H1 (cell line): ENCODE measurements at regions not wholly inside any gene's neighbourhood (a gene's known extent, or its start where the extent isn't known, plus 50 kb on each side); places are given as distances from the start of the nearest gene placed in this dataset.

Experiments
- CTCF ChIA-PET: fragments of 300-600 bp; sonication (Branson Sonifier 250); formaldehyde crosslinking; loops from one replicate; lab custom pipeline; 2021; ENCODE audit not compliant: partially characterized antibody; lab: Charles Lee
- POLR2A ChIA-PET: fragments of 300-600 bp; sonication (Branson Sonifier 250); formaldehyde crosslinking; loops from one replicate; lab custom pipeline; 2021; ENCODE audit warnings: inconsistent platforms; ENCODE audit not compliant: partially characterized antibody; lab: Charles Lee
- DNase-seq, 2 experiments: peaks; one replicate each; pipeline versions ENCODE4 v3.0.0 to v3.0.0-alpha.2; 2010 to 2022; ENCODE audit warnings: low spot score in 2 of 2, low read depth in 1 of 2, mixed read lengths in 1 of 2
- FAIRE-seq: peaks from 2 replicates; lab custom pipeline; 2011; peaks lifted over from hg19 to GRCh38; lab: Jason Lieb, UNC
- H2AFZ ChIP-seq: 2 replicates; pipeline ENCODE4 v1.8.1; 2012; ENCODE audit warnings: low read length, inconsistent platforms
- H2AK5ac ChIP-seq: 2 replicates; pipeline ENCODE4 v1.6.1; 2013; ENCODE audit warnings: low read depth, low read length
- H2BK120ac ChIP-seq: replicated peaks from 2 replicates; pipeline ENCODE3; 2013; ENCODE audit warnings: low read depth, low read length, inconsistent platforms
- H2BK12ac ChIP-seq: 2 replicates; pipeline ENCODE4 v1.6.1; 2013; ENCODE audit warnings: low read depth, low read length
- H2BK15ac ChIP-seq: 2 replicates; pipeline ENCODE4 v1.6.1; 2013; ENCODE audit warnings: low read length
- H2BK20ac ChIP-seq: 2 replicates; pipeline ENCODE4 v1.6.1; 2013; ENCODE audit warnings: low read length
- H2BK5ac ChIP-seq: 2 replicates; pipeline ENCODE4 v1.6.1; 2013; ENCODE audit warnings: low read depth, low read length
- H3K14ac ChIP-seq: 2 replicates; pipeline ENCODE4 v1.6.1; 2013; ENCODE audit warnings: inconsistent platforms; ENCODE audit not compliant: insufficient read length
- H3K18ac ChIP-seq: 2 replicates; pipeline ENCODE4 v1.6.1; 2013; ENCODE audit warnings: low read length; ENCODE audit errors: extremely low read depth
- H3K23ac ChIP-seq: 2 replicates; pipeline ENCODE4 v1.6.1; 2013; ENCODE audit warnings: inconsistent platforms; ENCODE audit not compliant: insufficient read length
- H3K23me2 ChIP-seq: 2 replicates; pipeline ENCODE4 v1.6.1; 2013; ENCODE audit warnings: low read depth, low read length
- H3K27ac ChIP-seq: 2 replicates; pipeline ENCODE4 v1.6.1; 2011; ENCODE audit warnings: low read depth, low read length, inconsistent platforms
- H3K27me3 ChIP-seq, 4 experiments: replicated peaks in 1 of 4; 1 replicate in 1 of 4; 2 replicates in 3 of 4; pipeline versions ENCODE4 v1.6.1 to v1.8.1; 2011 to 2013; ENCODE audit warnings: low read length in 3 of 4, mild to moderate bottlenecking in 3 of 4, inconsistent platforms in 2 of 4, mixed read lengths in 2 of 4, moderate library complexity in 1 of 4; ENCODE audit not compliant: control insufficient read depth in 3 of 4, insufficient read depth in 3 of 4; ENCODE audit errors: extremely low read depth in 1 of 4
- H3K36me3 ChIP-seq, 4 experiments: 2 replicates each; pipeline versions ENCODE4 v1.6.1 to v1.8.1; 2011 to 2013; ENCODE audit warnings: mild to moderate bottlenecking in 4 of 4, low read length in 3 of 4, moderate library complexity in 2 of 4, control low read depth in 1 of 4, inconsistent platforms in 1 of 4; ENCODE audit not compliant: insufficient read depth in 4 of 4, control insufficient read depth in 2 of 4
- H3K4ac ChIP-seq: replicated peaks from 2 replicates; pipeline ENCODE3; 2013; ENCODE audit warnings: low read length, low read depth, mixed read lengths, inconsistent platforms; ENCODE audit not compliant: insufficient read length
- H3K4me1 ChIP-seq, 4 experiments: replicated peaks in 1 of 4; 1 replicate in 1 of 4; 2 replicates in 3 of 4; pipeline versions ENCODE4 v1.6.1 to v1.8.1; 2011 to 2013; ENCODE audit warnings: low read length in 3 of 4, inconsistent platforms in 2 of 4, mixed read lengths in 1 of 4; ENCODE audit not compliant: insufficient read depth in 4 of 4, control insufficient read depth in 3 of 4
- H3K4me2 ChIP-seq, 2 experiments: 2 replicates each; pipeline versions ENCODE4 v1.6.1 to v1.8.1; 2011 to 2013; ENCODE audit warnings: low read depth in 2 of 2, low read length in 2 of 2, control low read depth in 1 of 2, inconsistent platforms in 1 of 2, mild to moderate bottlenecking in 1 of 2; ENCODE audit not compliant: insufficient read depth in 1 of 2
- H3K4me3 ChIP-seq, 4 experiments: fragments of 200-600, 300-600 bp in 1 of 4; sonication (generic), shearing (Covaris generic), sonication (Bioruptor Twin) in 1 of 4; 2 replicates each; pipeline versions ENCODE4 v1.5.1 to v1.8.1; 2011 to 2016; ENCODE audit warnings: low read length in 4 of 4, low read depth in 3 of 4, control low read depth in 2 of 4, inconsistent platforms in 2 of 4, mild to moderate bottlenecking in 2 of 4, mixed read lengths in 1 of 4, moderate library complexity in 1 of 4; ENCODE audit not compliant: insufficient read depth in 2 of 4; ENCODE audit errors: extremely low read depth in 1 of 4
- H3K56ac ChIP-seq: replicated peaks from 2 replicates; pipeline ENCODE3; 2013; ENCODE audit warnings: low read depth, mild to moderate bottlenecking, mixed read lengths, low read length, inconsistent platforms; ENCODE audit not compliant: insufficient read length
- H3K79me1 ChIP-seq: 2 replicates; pipeline ENCODE4 v1.6.1; 2013; ENCODE audit warnings: low read depth, low read length, control low read depth
- H3K79me2 ChIP-seq, 2 experiments: 2 replicates each; pipeline versions ENCODE4 v1.6.1 to v1.8.1; 2012 to 2013; ENCODE audit warnings: low read length in 2 of 2, mild to moderate bottlenecking in 2 of 2, inconsistent platforms in 1 of 2; ENCODE audit not compliant: insufficient read depth in 2 of 2, control insufficient read depth in 1 of 2
- H3K9ac ChIP-seq, 4 experiments: replicated peaks in 1 of 4; 1 replicate in 1 of 4; 2 replicates in 3 of 4; pipeline versions ENCODE4 v1.6.1 to v1.8.1; 2011 to 2013; ENCODE audit warnings: low read depth in 3 of 4, low read length in 3 of 4, control low read depth in 2 of 4, mild to moderate bottlenecking in 2 of 4, moderate library complexity in 2 of 4, inconsistent platforms in 1 of 4; ENCODE audit errors: extremely low read depth in 1 of 4
- H3K9me3 ChIP-seq, 2 experiments: 2 replicates each; pipeline versions ENCODE4 v1.6.1 to v1.8.1; 2012 to 2013; ENCODE audit warnings: mild to moderate bottlenecking in 2 of 2, moderate library complexity in 2 of 2, control low read depth in 1 of 2, inconsistent platforms in 1 of 2, low read depth in 1 of 2, low read length in 1 of 2, mixed read lengths in 1 of 2; ENCODE audit not compliant: insufficient read depth in 2 of 2
- H4K20me1 ChIP-seq, 2 experiments: replicated peaks in 1 of 2; 2 replicates each; pipeline versions ENCODE3 to v1.8.1; 2011 to 2013; ENCODE audit warnings: inconsistent platforms in 2 of 2, low read length in 2 of 2, mild to moderate bottlenecking in 1 of 2; ENCODE audit not compliant: insufficient read depth in 2 of 2, control insufficient read depth in 1 of 2
- H4K5ac ChIP-seq: 2 replicates; pipeline ENCODE4 v1.6.1; 2013; ENCODE audit warnings: low read length, low read depth, mixed read lengths, inconsistent platforms; ENCODE audit not compliant: insufficient read length
- H4K8ac ChIP-seq: 2 replicates; pipeline ENCODE4 v1.8.0; 2013; ENCODE audit warnings: mild to moderate bottlenecking, moderate library complexity, low read length, inconsistent platforms; ENCODE audit not compliant: insufficient read depth; ENCODE audit errors: extremely low read depth
- H4K91ac ChIP-seq: replicated peaks from 2 replicates; pipeline ENCODE3; 2013; ENCODE audit warnings: low read length, mixed read lengths, inconsistent platforms; ENCODE audit not compliant: insufficient read length
- ASH2L ChIP-seq: fragments of 200-600, 300-600 bp; sonication (generic); IDR thresholded peaks from one replicate; pipeline ENCODE4 v1.7.1; 2017; ENCODE audit warnings: low read length
- CREB1 ChIP-seq: IDR thresholded peaks from 2 replicates; pipeline ENCODE4 v1.6.1; 2012; ENCODE audit warnings: inconsistent platforms
- HDAC6 ChIP-seq: IDR thresholded peaks from one replicate; pipeline ENCODE4 v1.7.1; 2012; ENCODE audit warnings: low read depth, mild to moderate bottlenecking, inconsistent platforms, low read length, moderate library complexity
- KDM1A ChIP-seq: fragments of 200-600, 300-600 bp; sonication (generic); IDR thresholded peaks from 2 replicates; pipeline ENCODE4 v1.7.1; 2016; ENCODE audit warnings: mild to moderate bottlenecking, low read length, borderline replicate concordance
- POLR2AphosphoS5 ChIP-seq: IDR thresholded peaks from 2 replicates; pipeline ENCODE4 v1.6.1; 2011; ENCODE audit warnings: low read depth, low read length
- SP1 ChIP-seq: IDR thresholded peaks from 2 replicates; pipeline ENCODE4 v1.6.1; 2011; ENCODE audit warnings: low read depth, low read length
- SRF ChIP-seq: IDR thresholded peaks from 2 replicates; pipeline ENCODE4 v1.6.1; 2011; ENCODE audit warnings: mild to moderate bottlenecking, low read depth, low read length, moderate library complexity
- WGBS, 2 experiments: shearing (Covaris generic) in 1 of 2; methylation state at CpG; one replicate each; pipeline versions ENCODE4 v1.1.6 to v1.1.7; 2013 to 2015; ENCODE audit warnings: low lambda C conversion rate in 2 of 2, mixed read lengths in 2 of 2, inconsistent platforms in 1 of 2, low coverage in 1 of 2, missing lambda C conversion rate in 1 of 2; ENCODE audit not compliant: insufficient replicate concordance in 2 of 2, insufficient coverage in 1 of 2, insufficient read length in 1 of 2; ENCODE audit errors: extremely low coverage in 1 of 2, missing lambda C conversion rate in 1 of 2; 5-methylcytosine and 5-hydroxymethylcytosine counted together

DNA sequence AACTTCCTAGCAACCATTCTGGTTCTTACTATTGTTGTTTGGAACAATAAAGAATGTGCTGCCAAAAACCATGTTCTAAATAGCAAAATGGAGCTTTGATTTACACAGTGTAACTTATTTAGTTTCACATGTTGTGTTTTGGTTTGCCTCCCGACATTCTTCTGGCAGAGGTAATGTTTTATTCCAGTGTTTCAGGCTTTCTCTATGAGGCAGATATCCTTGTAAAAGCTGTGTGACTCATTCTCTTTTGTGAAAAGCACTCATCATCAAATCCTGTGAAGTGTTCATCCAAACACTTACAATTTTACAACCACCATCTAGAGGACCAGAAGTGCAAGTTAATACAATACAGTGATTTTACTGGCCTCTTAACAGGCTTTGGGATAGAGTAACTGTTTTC lies 219.0 kb upstream of the GIMD1 start:
- Histone ChIP-seq H2BK15ac (no peak overlapping the region), H3K23me2 (no peaks in the 10 kb centered on the region), H3K23ac (no peak overlapping the region), H3K4me3 (no peak overlapping the region), H3K14ac (no peak overlapping the region), H3K9ac (no peak overlapping the region), H3K27ac (no peak overlapping the region), H3K36me3 (no peaks in the 10 kb centered on the region; a peak in 1 of 8 replicates), H4K5ac (no peak overlapping the region), H3K4me2 (no peak overlapping the region), H4K20me1 (no peaks in the 10 kb centered on the region), H2AK5ac (no peak overlapping the region), H3K56ac (no peak overlapping the region), H3K9me3 (no peaks in the 10 kb centered on the region), H3K79me2 (no peaks in the 10 kb centered on the region), H2BK5ac (no peak overlapping the region), H3K79me1 (no peaks in the 10 kb centered on the region), H4K91ac (no peak overlapping the region), H3K27me3 (no peaks in the 10 kb centered on the region), H2AFZ (no peak overlapping the region; the same call in 1 of the 2 replicates), H4K8ac (no peak overlapping the region), H3K4me1 (no peaks in the 10 kb centered on the region), H2BK12ac (no peak overlapping the region), H3K18ac (no peak overlapping the region), H3K4ac (no peak overlapping the region), H2BK20ac (no peak overlapping the region), H2BK120ac (no peak overlapping the region)
- FAIRE-seq, result no peak
- DNase-seq, result no peak
- WGBS, 2 experiments, result 90% methylated on average over 1 of the region's 1 CpG; no CpG with 5 or more reads in 1 of the 2 experiments
- CTCF ChIA-PET, result interaction anchor here (1.2 kb wide), 1 partner anchor 10 kb away, joined by 4 read pairs; no protein-coding TSS in a partner anchor
- POLR2A ChIA-PET, result no interaction called here
- TF ChIP-seq SP1, result no peak
- TF ChIP-seq CREB1, result no peak
- no peak for TF ChIP-seq POLR2AphosphoS5
- TF ChIP-seq KDM1A, result no peak
- no peak for TF ChIP-seq ASH2L
- no peak for TF ChIP-seq HDAC6
- no peak for TF ChIP-seq SRF
